GM23338 (cell line): ENCODE measurements at regions not wholly inside any gene's neighbourhood (a gene's known extent, or its start where the extent isn't known, plus 50 kb on each side); places are given as distances from the start of the nearest gene placed in this dataset.

ENCODE experiments used
- ATAC-seq: fragments of 200-7000 bp; cut with Tn5 transposase; 3 replicates; pipeline ENCODE4 v1.9.1; 2020
- DNase-seq: peaks from one replicate; pipeline ENCODE4 v3.0.0-alpha.2; 2015; ENCODE audit warnings: low spot score
- H2AFZ ChIP-seq: fragments of 200-600 bp; sonication (generic); 2 replicates; pipeline ENCODE4 v1.8.0; 2016; ENCODE audit warnings: antibody characterized with exemption, mild to moderate bottlenecking, moderate library complexity
- H3F3A ChIP-seq: fragments of 200-600 bp; sonication (generic); replicated peaks from 2 replicates; pipeline ENCODE4 v1.8.0; 2017; ENCODE audit warnings: antibody characterized with exemption, mixed run types, low read depth
- H3K27ac ChIP-seq: fragments of 200-600 bp; sonication (generic); 2 replicates; pipeline ENCODE4 v1.6.1; 2016; ENCODE audit warnings: low read depth
- H3K27me3 ChIP-seq: fragments of 200-600 bp; sonication (generic); 2 replicates; pipeline ENCODE4 v1.8.0; 2016; ENCODE audit warnings: mild to moderate bottlenecking, mixed run types, moderate library complexity; ENCODE audit not compliant: insufficient read depth
- H3K36me3 ChIP-seq: fragments of 200-600 bp; sonication (generic); 2 replicates; pipeline ENCODE4 v1.8.0; 2016; ENCODE audit warnings: mild to moderate bottlenecking; ENCODE audit not compliant: insufficient read depth
- H3K4me1 ChIP-seq: fragments of 200-600 bp; sonication (generic); 2 replicates; pipeline ENCODE4 v1.8.0; 2016; ENCODE audit warnings: mild to moderate bottlenecking, moderate library complexity; ENCODE audit not compliant: insufficient read depth
- H3K4me2 ChIP-seq: fragments of 200-600 bp; sonication (generic); 2 replicates; pipeline ENCODE4 v1.7.1; 2017; ENCODE audit warnings: mixed run types
- H3K4me3 ChIP-seq: fragments of 200-600 bp; sonication (generic); 2 replicates; pipeline ENCODE4 v1.6.1; 2016; ENCODE audit warnings: mixed run types
- H3K79me2 ChIP-seq: fragments of 200-600 bp; sonication (generic); replicated peaks from 2 replicates; pipeline ENCODE4 v1.8.0; 2017; ENCODE audit warnings: mild to moderate bottlenecking; ENCODE audit not compliant: insufficient read depth
- H3K9me2 ChIP-seq: fragments of 200-600 bp; sonication (generic); 2 replicates; pipeline ENCODE4 v1.8.0; 2017; ENCODE audit not compliant: insufficient read depth
- H4K20me1 ChIP-seq: fragments of 200-600 bp; sonication (generic); replicated peaks from 2 replicates; pipeline ENCODE4 v1.8.0; 2017; ENCODE audit warnings: mild to moderate bottlenecking; ENCODE audit not compliant: insufficient read depth
- H3K27ac Mint-ChIP-seq: 2 replicates; pipeline ENCODE4 v1.8.0; 2020; ENCODE audit warnings: inconsistent platforms, mild to moderate bottlenecking, moderate library complexity, mixed read lengths
- H3K27me3 Mint-ChIP-seq: 3 replicates; pipeline ENCODE4 v1.8.0; 2022; ENCODE audit warnings: low read depth, mild to moderate bottlenecking, moderate library complexity, mixed read lengths, inconsistent platforms; ENCODE audit not compliant: insufficient read depth, poor library complexity
- H3K36me3 Mint-ChIP-seq: 3 replicates; pipeline ENCODE4 v1.8.0; 2021; ENCODE audit warnings: low read depth, mild to moderate bottlenecking, inconsistent platforms, moderate library complexity, mixed read lengths
- H3K4me1 Mint-ChIP-seq: 3 replicates; pipeline ENCODE4 v1.8.0; 2020; ENCODE audit warnings: mild to moderate bottlenecking, inconsistent platforms, mixed read lengths
- H3K4me3 Mint-ChIP-seq: 3 replicates; pipeline ENCODE4 v1.8.0; 2021; ENCODE audit warnings: moderate library complexity, mild to moderate bottlenecking, inconsistent platforms, mixed read lengths
- H3K9me3 Mint-ChIP-seq: 3 replicates; pipeline ENCODE4 v1.8.0; 2020; ENCODE audit warnings: moderate library complexity, mild to moderate bottlenecking, inconsistent platforms, mixed read lengths
- CREB1 ChIP-seq: fragments of 250-450 bp; sonication (Bioruptor Pico); IDR thresholded peaks from 2 replicates; pipeline ENCODE4 v1.5.0; 2020; ENCODE audit warnings: low read depth, mild to moderate bottlenecking, moderate library complexity
- EZH2phosphoT487 ChIP-seq: fragments of 200-600 bp; sonication (generic); IDR thresholded peaks from one replicate; pipeline ENCODE4 v1.8.1; 2018; ENCODE audit warnings: antibody characterized with exemption; ENCODE audit not compliant: unreplicated experiment
- JUNB ChIP-seq: IDR thresholded peaks from one replicate; pipeline ENCODE4 v1.6.1; 2016; ENCODE audit warnings: antibody characterized with exemption; ENCODE audit not compliant: unreplicated experiment
- POLR2AphosphoS5 ChIP-seq: IDR thresholded peaks from 2 replicates; pipeline ENCODE4 v1.6.1; 2016; ENCODE audit warnings: antibody characterized with exemption, low read depth
- STAT1 ChIP-seq: IDR thresholded peaks from one replicate; pipeline ENCODE4 v1.6.1; 2016; ENCODE audit warnings: antibody characterized with exemption; ENCODE audit not compliant: unreplicated experiment
- ZNF331 ChIP-seq: fragments of 250-450 bp; sonication (Bioruptor Pico); IDR thresholded peaks from 2 replicates; pipeline ENCODE4 v1.5.0; 2020; ENCODE audit warnings: low read depth, mild to moderate bottlenecking, moderate library complexity
- ZNF462 ChIP-seq: fragments of 250-450 bp; sonication (Bioruptor Pico); IDR thresholded peaks from 2 replicates; pipeline ENCODE4 v1.5.0; 2020; ENCODE audit warnings: mild to moderate bottlenecking, moderate library complexity
- TF ChIP-seq, protein P1 (sequence below), 2 experiments: fragments of 200-600 bp in 1 of 2; sonication (generic) in 1 of 2; conservative IDR thresholded peaks; 2 replicates each; pipeline versions ENCODE4 v1.5.1 to v1.6.1; 2016 to 2017; ENCODE audit warnings: antibody characterized with exemption in 2 of 2, low read depth in 2 of 2, mild to moderate bottlenecking in 2 of 2, moderate library complexity in 1 of 2
- TF ChIP-seq, protein P2 (sequence below): IDR thresholded peaks from one replicate; pipeline ENCODE4 v1.6.1; 2018; ENCODE audit warnings: antibody characterized with exemption; ENCODE audit not compliant: unreplicated experiment

DNA sequence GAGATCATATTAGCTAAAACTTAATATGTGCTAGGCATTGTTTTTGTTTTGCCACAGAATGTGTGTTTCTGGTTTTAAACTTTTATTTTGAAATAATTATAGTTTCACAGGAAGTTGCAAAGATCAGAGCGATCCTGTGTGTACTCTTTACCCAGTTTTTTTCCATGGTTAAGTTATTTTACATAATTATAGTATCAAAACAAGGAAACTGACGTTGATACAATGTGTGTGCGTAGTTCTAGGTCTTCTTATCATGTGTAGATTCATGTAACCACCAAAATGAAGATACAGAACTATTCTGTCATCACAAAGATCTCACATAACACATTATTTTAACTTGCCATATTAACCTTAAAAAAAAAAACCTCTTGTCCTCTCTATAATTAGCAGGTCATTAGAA, 69.2 kb downstream of the BLTP1 start (continued):
- TF ChIP-seq JUNB (no peak), STAT1 (no peak), ZNF331 (CRISPR knock-in tag) (no peak), EZH2phosphoT487 (no peak), POLR2AphosphoS5 (no peak)

DNA sequence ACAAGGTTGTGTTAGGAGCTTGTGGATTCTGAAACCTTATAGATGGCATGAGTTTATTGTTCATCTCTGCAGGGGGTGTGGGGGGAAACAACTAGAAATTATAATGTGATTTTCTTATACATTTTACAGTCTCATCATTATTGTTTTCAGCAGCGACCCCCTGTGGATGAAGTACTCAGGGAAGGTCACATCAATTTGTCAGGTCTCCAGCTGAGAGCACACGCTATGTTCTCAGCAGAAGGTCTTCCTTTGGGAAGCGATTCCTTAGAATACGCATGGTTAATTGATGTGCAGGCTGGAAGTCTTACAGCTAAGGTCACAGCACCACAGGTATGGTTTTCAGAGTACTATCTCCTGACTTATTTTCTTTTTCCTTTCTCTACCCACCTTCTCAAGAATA, 72.2 kb downstream of the BLTP1 start:
- Histone ChIP-seq H3K79me2 (no peaks in the 10 kb centered on the region), H3K9me2 (no peaks in the 10 kb centered on the region), H3K27me3 (no peaks in the 10 kb centered on the region), H4K20me1 (no peaks in the 10 kb centered on the region), H3F3A (no peaks in the 10 kb centered on the region), H3K4me3 (no peak overlapping the region), H2AFZ (no peak overlapping the region), H3K4me1 (peaks cover 2% of the 10 kb centered on the region; the same call in 1 of the 2 replicates), H3K4me2 (no peak overlapping the region), H3K27ac (no peak overlapping the region), H3K36me3 (peaks cover 4% of the 10 kb centered on the region; the same call in 1 of the 2 replicates)
- Mint-ChIP-seq H3K27ac (no peak overlapping the region), H3K27me3 (no peaks in the 10 kb centered on the region), H3K4me3 (no peak overlapping the region), H3K9me3 (no peaks in the 10 kb centered on the region), H3K36me3 (peaks cover 4% of the 10 kb centered on the region; the same call in 2 of the 3 replicates), H3K4me1 (peaks cover 9% of the 10 kb centered on the region; the same call in 2 of the 3 replicates)
- no peak for TF ChIP-seq ZNF331 (CRISPR knock-in tag)
- TF ChIP-seq, protein P1, sequence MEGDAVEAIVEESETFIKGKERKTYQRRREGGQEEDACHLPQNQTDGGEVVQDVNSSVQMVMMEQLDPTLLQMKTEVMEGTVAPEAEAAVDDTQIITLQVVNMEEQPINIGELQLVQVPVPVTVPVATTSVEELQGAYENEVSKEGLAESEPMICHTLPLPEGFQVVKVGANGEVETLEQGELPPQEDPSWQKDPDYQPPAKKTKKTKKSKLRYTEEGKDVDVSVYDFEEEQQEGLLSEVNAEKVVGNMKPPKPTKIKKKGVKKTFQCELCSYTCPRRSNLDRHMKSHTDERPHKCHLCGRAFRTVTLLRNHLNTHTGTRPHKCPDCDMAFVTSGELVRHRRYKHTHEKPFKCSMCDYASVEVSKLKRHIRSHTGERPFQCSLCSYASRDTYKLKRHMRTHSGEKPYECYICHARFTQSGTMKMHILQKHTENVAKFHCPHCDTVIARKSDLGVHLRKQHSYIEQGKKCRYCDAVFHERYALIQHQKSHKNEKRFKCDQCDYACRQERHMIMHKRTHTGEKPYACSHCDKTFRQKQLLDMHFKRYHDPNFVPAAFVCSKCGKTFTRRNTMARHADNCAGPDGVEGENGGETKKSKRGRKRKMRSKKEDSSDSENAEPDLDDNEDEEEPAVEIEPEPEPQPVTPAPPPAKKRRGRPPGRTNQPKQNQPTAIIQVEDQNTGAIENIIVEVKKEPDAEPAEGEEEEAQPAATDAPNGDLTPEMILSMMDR (conservative IDR thresholded peaks at IDR 0.05; ENCODE audit: low read depth in 2 of 2) = peak; percentile 30 to 50; a peak in 2 of 4 replicates
- no peak for TF ChIP-seq STAT1
- no peak for TF ChIP-seq CREB1
- TF ChIP-seq, protein P2, sequence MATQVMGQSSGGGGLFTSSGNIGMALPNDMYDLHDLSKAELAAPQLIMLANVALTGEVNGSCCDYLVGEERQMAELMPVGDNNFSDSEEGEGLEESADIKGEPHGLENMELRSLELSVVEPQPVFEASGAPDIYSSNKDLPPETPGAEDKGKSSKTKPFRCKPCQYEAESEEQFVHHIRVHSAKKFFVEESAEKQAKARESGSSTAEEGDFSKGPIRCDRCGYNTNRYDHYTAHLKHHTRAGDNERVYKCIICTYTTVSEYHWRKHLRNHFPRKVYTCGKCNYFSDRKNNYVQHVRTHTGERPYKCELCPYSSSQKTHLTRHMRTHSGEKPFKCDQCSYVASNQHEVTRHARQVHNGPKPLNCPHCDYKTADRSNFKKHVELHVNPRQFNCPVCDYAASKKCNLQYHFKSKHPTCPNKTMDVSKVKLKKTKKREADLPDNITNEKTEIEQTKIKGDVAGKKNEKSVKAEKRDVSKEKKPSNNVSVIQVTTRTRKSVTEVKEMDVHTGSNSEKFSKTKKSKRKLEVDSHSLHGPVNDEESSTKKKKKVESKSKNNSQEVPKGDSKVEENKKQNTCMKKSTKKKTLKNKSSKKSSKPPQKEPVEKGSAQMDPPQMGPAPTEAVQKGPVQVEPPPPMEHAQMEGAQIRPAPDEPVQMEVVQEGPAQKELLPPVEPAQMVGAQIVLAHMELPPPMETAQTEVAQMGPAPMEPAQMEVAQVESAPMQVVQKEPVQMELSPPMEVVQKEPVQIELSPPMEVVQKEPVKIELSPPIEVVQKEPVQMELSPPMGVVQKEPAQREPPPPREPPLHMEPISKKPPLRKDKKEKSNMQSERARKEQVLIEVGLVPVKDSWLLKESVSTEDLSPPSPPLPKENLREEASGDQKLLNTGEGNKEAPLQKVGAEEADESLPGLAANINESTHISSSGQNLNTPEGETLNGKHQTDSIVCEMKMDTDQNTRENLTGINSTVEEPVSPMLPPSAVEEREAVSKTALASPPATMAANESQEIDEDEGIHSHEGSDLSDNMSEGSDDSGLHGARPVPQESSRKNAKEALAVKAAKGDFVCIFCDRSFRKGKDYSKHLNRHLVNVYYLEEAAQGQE = no peak
- peak; percentile 65; the same call in 1 of the 2 replicates for TF ChIP-seq ZNF462 (CRISPR knock-in tag)
- ATAC-seq = peak; percentile 62
- peak; percentile 40 for DNase-seq
